ENCODE measurements at regions not wholly inside any gene's neighbourhood (a gene's known extent, or its start where the extent isn't known, plus 50 kb on each side); places are given as distances from the start of the nearest gene placed in this dataset.
"Not testable (repeated sequence)": the region's sequence is repeated elsewhere in the genome, so short reads cannot be mapped to it uniquely, and the experiment has no call there.

DNA sequence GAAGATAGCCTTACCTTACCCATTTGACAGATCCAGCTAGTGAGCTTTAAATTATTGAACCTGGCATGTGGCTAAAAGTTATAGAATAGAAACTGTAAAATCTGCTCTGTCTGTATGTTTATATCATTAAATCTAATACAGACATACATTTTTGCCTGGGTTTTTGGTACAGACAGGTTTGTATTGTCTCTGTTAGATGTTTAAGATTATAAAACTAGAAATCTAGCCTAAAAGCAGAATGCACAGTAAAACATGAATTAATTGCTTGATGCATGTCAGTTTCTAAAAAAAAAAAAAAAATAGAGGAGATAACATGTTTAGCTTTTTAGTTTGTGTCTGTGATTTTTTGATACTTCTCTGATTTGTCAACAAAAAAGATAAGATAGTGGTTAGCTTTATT, 477.6 kb upstream of the LRRC7 start:
- Mint-ChIP-seq H3K9me3 (no peaks in the 10 kb centered on the region), H3K27me3 (no peaks in the 10 kb centered on the region), H3K4me1 (ENCODE audit: unreplicated experiment) (peaks cover 4% of the 10 kb centered on the region), H3K27ac (no peak overlapping the region), H3K4me3 (no peak overlapping the region), H3K36me3 (no peaks in the 10 kb centered on the region)
- DNase-seq (ENCODE audit: extremely low spot score, unreplicated experiment) = no peak
- TF ChIP-seq, protein P1, sequence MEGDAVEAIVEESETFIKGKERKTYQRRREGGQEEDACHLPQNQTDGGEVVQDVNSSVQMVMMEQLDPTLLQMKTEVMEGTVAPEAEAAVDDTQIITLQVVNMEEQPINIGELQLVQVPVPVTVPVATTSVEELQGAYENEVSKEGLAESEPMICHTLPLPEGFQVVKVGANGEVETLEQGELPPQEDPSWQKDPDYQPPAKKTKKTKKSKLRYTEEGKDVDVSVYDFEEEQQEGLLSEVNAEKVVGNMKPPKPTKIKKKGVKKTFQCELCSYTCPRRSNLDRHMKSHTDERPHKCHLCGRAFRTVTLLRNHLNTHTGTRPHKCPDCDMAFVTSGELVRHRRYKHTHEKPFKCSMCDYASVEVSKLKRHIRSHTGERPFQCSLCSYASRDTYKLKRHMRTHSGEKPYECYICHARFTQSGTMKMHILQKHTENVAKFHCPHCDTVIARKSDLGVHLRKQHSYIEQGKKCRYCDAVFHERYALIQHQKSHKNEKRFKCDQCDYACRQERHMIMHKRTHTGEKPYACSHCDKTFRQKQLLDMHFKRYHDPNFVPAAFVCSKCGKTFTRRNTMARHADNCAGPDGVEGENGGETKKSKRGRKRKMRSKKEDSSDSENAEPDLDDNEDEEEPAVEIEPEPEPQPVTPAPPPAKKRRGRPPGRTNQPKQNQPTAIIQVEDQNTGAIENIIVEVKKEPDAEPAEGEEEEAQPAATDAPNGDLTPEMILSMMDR (conservative IDR thresholded peaks at IDR 0.05) = no peak

DNA sequence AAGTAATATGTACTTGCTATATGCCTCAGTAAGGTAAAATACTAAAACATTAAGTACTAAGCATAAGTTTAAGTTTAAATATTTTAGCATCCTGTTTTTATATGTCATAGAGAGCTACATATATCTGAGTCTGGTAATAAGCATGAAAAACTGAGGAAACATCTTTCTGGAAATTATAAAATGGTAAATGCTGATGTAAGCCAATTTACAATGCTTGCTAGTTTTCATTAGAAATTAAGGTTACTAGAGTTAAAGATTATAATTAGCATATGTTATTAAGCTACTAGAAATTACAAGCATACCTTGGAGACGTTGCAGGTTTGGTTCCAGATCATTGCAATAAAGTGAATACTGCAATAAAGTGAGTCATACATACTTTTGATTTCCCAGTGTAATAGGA, 477.0 kb upstream of the LRRC7 start:
- Mint-ChIP-seq H3K4me3 (no peak overlapping the region), H3K36me3 (no peaks in the 10 kb centered on the region), H3K27me3 (no peaks in the 10 kb centered on the region), H3K9me3 (no peaks in the 10 kb centered on the region), H3K4me1 (ENCODE audit: unreplicated experiment) (peaks cover 4% of the 10 kb centered on the region), H3K27ac (no peak overlapping the region)
- no peak for DNase-seq (ENCODE audit: extremely low spot score, unreplicated experiment)
- TF ChIP-seq, protein P1 (conservative IDR thresholded peaks at IDR 0.05) = no peak

DNA sequence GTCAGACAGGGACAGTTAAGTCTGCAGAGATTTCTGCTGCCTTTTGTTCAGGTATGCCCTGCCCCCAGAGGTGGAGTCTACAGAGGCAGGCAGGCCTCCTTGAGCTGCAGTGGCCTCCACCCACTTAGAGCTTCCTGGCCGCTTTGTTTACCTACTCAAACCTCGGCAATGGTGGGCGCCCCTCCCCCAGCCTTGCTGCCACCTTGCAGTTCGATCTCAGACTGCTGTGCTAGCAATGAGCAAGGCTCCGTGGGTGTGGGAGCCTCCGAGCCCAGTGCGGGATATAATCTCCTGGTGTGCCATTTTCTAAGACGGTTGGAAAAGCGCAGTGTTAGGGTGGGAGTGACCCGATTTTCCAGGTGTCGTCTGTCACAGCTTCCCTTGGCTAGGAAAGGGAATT, 465.7 kb upstream of the LRRC7 start:
- not testable (repeated sequence) for H3K4me1 Mint-ChIP-seq (ENCODE audit: unreplicated experiment); H3K36me3 Mint-ChIP-seq; H3K27ac Mint-ChIP-seq; H3K9me3 Mint-ChIP-seq; H3K27me3 Mint-ChIP-seq; H3K4me3 Mint-ChIP-seq; DNase-seq (ENCODE audit: extremely low spot score, unreplicated experiment)

DNA sequence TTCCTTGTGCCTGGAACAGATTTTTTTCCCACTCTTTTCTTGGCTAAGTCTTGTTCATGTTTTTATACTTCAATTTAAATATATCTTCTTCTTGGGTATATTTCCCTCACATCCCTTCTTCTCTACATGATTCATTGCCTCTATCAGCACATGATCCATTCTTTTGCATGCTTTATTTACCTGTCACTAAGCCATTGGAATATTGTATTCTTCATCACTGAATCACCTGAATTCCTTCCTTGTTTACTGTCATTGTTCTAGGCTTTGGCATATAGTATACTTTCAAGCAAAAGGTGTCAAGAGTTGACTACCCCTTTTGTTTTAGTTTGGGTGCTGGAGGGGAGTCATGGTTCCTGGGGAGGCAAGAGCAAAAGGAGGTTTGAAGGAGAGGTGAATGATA, 464.5 kb upstream of the LRRC7 start:
- H3K9me3 Mint-ChIP-seq = no peaks in the 10 kb centered on the region
- no peaks in the 10 kb centered on the region for H3K36me3 Mint-ChIP-seq
- no peak overlapping the region for H3K4me3 Mint-ChIP-seq
- no peaks in the 10 kb centered on the region for H3K4me1 Mint-ChIP-seq (ENCODE audit: unreplicated experiment)
- H3K27ac Mint-ChIP-seq = no peak overlapping the region
- DNase-seq (ENCODE audit: extremely low spot score, unreplicated experiment) = no peak
- TF ChIP-seq, protein P1 (conservative IDR thresholded peaks at IDR 0.05) = no peak
- no peaks in the 10 kb centered on the region for H3K27me3 Mint-ChIP-seq

DNA sequence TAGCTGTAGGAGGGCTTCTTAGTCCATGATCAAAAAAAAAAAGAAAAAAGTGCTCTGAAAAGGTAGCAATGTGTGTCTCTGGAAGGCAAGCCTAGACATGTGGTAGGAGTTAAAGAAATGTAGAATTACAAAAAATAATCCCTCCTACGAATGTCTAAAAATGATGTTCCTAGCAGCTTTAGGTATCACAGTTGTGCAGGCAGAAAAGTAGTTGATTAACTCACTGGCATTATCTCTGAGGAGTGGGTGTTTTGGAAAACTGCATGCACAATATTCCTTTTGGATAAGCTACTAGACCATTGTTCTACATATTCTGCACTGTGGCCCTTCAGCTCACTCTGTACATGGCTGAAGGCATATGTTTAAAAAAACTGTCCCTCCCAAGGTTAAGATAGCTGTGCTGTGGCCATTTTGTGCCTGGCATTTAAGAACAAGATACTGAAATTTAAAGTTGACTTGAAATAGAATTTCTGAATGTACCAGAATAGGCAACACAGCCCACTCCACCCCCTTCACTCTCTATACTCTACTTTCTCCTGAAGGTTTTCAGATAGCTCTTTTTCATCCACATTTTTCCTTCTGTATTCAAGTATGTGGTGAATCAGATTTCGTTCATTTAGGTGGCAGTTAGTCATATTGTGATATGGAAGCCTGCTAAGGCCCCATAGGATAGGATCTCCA, 463.9 kb upstream of the LRRC7 start:
- H3K9me3 Mint-ChIP-seq = no peaks in the 10 kb centered on the region
- H3K4me3 Mint-ChIP-seq = no peak overlapping the region
- H3K27me3 Mint-ChIP-seq = no peaks in the 10 kb centered on the region
- no peaks in the 10 kb centered on the region for H3K4me1 Mint-ChIP-seq (ENCODE audit: unreplicated experiment)
- TF ChIP-seq, protein P1 (conservative IDR thresholded peaks at IDR 0.05) = no peak
- no peak for DNase-seq (ENCODE audit: extremely low spot score, unreplicated experiment)
- H3K36me3 Mint-ChIP-seq = no peaks in the 10 kb centered on the region
- H3K27ac Mint-ChIP-seq = no peak overlapping the region

DNA sequence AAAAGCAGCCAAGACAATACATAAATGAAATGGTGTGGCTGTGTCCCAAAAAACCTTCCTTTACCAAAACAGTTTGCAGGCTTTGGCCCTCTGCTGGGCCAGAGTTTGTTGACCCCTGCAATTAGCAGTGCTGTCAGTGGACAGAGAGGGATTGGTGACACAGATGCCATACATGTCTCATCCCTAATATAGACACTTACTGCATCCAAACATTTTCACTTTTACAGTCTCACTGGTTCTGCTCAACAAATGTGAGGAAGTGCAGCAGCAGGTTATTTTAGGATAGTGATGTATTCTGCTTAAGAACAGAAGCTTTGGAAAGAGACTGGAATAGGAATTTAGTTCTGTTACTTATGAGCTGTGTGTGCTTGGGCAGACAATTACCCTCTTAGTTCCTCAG, 462.8 kb upstream of the LRRC7 start:
- DNase-seq (ENCODE audit: extremely low spot score, unreplicated experiment) = no peak
- Mint-ChIP-seq H3K4me3 (no peak overlapping the region), H3K9me3 (no peaks in the 10 kb centered on the region), H3K4me1 (ENCODE audit: unreplicated experiment) (no peaks in the 10 kb centered on the region), H3K27ac (no peak overlapping the region), H3K36me3 (no peaks in the 10 kb centered on the region), H3K27me3 (no peaks in the 10 kb centered on the region)
- TF ChIP-seq, protein P1 (conservative IDR thresholded peaks at IDR 0.05) = no peak
